ENCODE measurements at regions not wholly inside any gene's neighbourhood (a gene's known extent, or its start where the extent isn't known, plus 50 kb on each side); places are given as distances from the start of the nearest gene placed in this dataset.

- TF ChIP-seq CTCF (IDR thresholded peaks at IDR 0.05) (no peak), POLR2A (IDR thresholded peaks at IDR 0.05) (no peak)
- 93% methylated on average over 5 of the region's 5 CpGs for WGBS (ENCODE audit: insufficient coverage, low coverage, low lambda C conversion rate, missing lambda C conversion rate)
- no peaks in the 10 kb centered on the region for H3K4me1 ChIP-seq
- no peak for DNase-seq
- no peaks in the 10 kb centered on the region for H3K27me3 ChIP-seq
- no peaks in the 10 kb centered on the region for H3K36me3 ChIP-seq
- no peak overlapping the region for H3K27ac ChIP-seq
- H3K9me3 ChIP-seq: no peaks in the 10 kb centered on the region
- intact Hi-C loops (cut with DNase I): no loop called here
- no peak overlapping the region for H3K4me3 ChIP-seq
- peak in 1 of 4 donors; percentile 71 for ATAC-seq
These were observed 97.3 kb upstream of the THRB start for GRCh38 chr3:24591661-24592555.

- DNase-seq (no peak), ATAC-seq (no peak)
- no peak overlapping the region for H3K27ac ChIP-seq
- peaks cover 0 to 7% (median 0%) of the 10 kb centered on the region in 4 donors for H3K4me1 ChIP-seq
- no peak for TF ChIP-seq CTCF (IDR thresholded peaks at IDR 0.05)
- H3K36me3 ChIP-seq: no peaks in the 10 kb centered on the region
- no peak overlapping the region for H3K4me3 ChIP-seq
- intact Hi-C loops (cut with DNase I): no loop called here
- no peaks in the 10 kb centered on the region for H3K9me3 ChIP-seq
- no peaks in the 10 kb centered on the region for H3K27me3 ChIP-seq
These were observed 99.5 kb upstream of the THRB start for GRCh38 chr3:24594161-24594560.

GRCh38 chr3:24595796-24596195 lies 101.1 kb upstream of the THRB start:
- no peaks in the 10 kb centered on the region for H3K9me3 ChIP-seq
- intact Hi-C loops (cut with DNase I): no loop called here
- no peak overlapping the region for H3K27ac ChIP-seq
- no peaks in the 10 kb centered on the region for H3K27me3 ChIP-seq
- ATAC-seq: no peak
- H3K36me3 ChIP-seq: no peaks in the 10 kb centered on the region
- TF ChIP-seq POLR2A (IDR thresholded peaks at IDR 0.05) (no peak), CTCF (IDR thresholded peaks at IDR 0.05) (no peak)
- H3K4me1 ChIP-seq: peaks cover 0 to 7% (median 0%) of the 10 kb centered on the region in 4 donors
- no peak overlapping the region for H3K4me3 ChIP-seq
- WGBS (ENCODE audit: insufficient coverage, low coverage, low lambda C conversion rate, missing lambda C conversion rate): 49% methylated on average over 2 of the region's 2 CpGs
- no peak for DNase-seq

GRCh38 chr3:24596626-24597025 lies 102.0 kb upstream of the THRB start:
- WGBS (ENCODE audit: insufficient coverage, low coverage, low lambda C conversion rate, missing lambda C conversion rate): 67% methylated on average over 2 of the region's 2 CpGs
- Histone ChIP-seq H3K9me3 (no peaks in the 10 kb centered on the region), H3K36me3 (no peaks in the 10 kb centered on the region), H3K4me1 (peaks cover 0 to 7% (median 0%) of the 10 kb centered on the region in 4 donors), H3K27me3 (no peaks in the 10 kb centered on the region), H3K4me3 (no peak overlapping the region), H3K27ac (no peak overlapping the region)
- ATAC-seq: no peak
- no peak for TF ChIP-seq POLR2A (IDR thresholded peaks at IDR 0.05)
- TF ChIP-seq CTCF (IDR thresholded peaks at IDR 0.05): no peak
- DNase-seq: no peak
- intact Hi-C loops (cut with DNase I): no loop called here

All from right lobe of liver (tissue), 6 donors.